ENCODE measurements at regions not wholly inside any gene's neighbourhood (a gene's known extent, or its start where the extent isn't known, plus 50 kb on each side); places are given as distances from the start of the nearest gene placed in this dataset.

DNA sequence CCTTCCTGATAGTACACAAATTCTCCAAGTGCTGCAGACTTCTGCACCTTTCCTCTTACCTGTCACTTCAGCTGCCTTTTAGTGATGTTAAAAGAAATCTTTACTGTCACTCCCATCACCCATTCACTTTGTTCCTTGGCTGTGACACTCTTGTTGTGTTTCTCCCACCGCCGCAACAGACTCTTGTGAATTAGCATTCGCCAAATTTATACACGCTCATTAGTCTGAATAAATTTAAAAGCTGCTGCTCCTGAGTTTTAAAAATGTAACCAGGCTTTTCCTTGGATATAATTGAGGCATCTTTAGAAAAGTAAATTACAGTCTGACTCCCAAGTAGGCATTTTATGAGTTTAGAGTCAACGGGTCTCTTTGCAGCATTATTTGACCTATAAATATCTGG lies 1197.9 kb downstream of the BCL11B start:
- no peaks in the 10 kb centered on the region for H3K79me2 ChIP-seq (ENCODE audit: insufficient read depth)
- H2AFZ ChIP-seq: no peak overlapping the region
- in situ Hi-C loops (cut with MboI): no loop called here
- H3K4me2 ChIP-seq (ENCODE audit: unreplicated experiment): no peak overlapping the region
- H3K27me3 ChIP-seq (replicated peaks; ENCODE audit: insufficient read depth): no peaks in the 10 kb centered on the region
- 44 to 61% methylated on average over 5 of the region's 5 CpGs for WGBS, 2 experiments (ENCODE audit: low coverage in 1 of 2, low lambda C conversion rate in 2 of 2, missing lambda C conversion rate in 2 of 2)
- no peaks in the 10 kb centered on the region for H4K20me1 ChIP-seq (ENCODE audit: insufficient read depth)
- no peaks in the 10 kb centered on the region for H3K9me3 ChIP-seq (ENCODE audit: low read depth)
- H3K9ac ChIP-seq: no peak overlapping the region
- no peaks in the 10 kb centered on the region for H3K36me3 ChIP-seq (ENCODE audit: low read depth)
- H3K27ac ChIP-seq: no peak overlapping the region
- no peaks in the 10 kb centered on the region for H3F3A ChIP-seq (ENCODE audit: insufficient read depth)
- TF ChIP-seq EZH2phosphoT487 (IDR thresholded peaks at IDR 0.05; ENCODE audit: insufficient read depth, low read depth) (no peak), EZH2 (IDR thresholded peaks at IDR 0.05; ENCODE audit: insufficient read depth, poor library complexity, severe bottlenecking) (no peak)
- DNase-seq: no peak
- no peaks in the 10 kb centered on the region for H3K4me1 ChIP-seq (ENCODE audit: insufficient read depth)
- H3K4me3 ChIP-seq: no peak overlapping the region
- no peaks in the 10 kb centered on the region for H3K9me2 ChIP-seq (ENCODE audit: insufficient read depth)

DNA sequence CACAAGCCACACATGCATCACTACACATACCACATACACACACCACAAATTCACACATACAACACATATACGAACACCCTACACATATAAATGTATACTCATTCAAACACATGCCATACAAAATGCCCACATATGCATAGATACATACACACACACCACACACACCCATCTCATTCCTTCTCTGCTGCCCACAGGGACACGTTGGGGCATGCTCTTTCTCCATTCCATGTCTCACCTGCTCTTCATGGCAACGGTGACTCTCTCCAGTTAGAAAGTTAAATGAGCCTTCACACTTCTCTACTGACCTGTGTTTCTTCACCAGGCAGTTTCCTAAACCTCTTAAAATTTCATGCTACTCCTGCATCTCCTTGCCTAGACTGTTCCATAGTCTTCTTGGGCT lies 1194.8 kb downstream of the BCL11B start:
- no peaks in the 10 kb centered on the region for H4K20me1 ChIP-seq (ENCODE audit: insufficient read depth)
- H3K9me2 ChIP-seq (ENCODE audit: insufficient read depth): no peaks in the 10 kb centered on the region
- H3K4me1 ChIP-seq (ENCODE audit: insufficient read depth): no peaks in the 10 kb centered on the region
- H3F3A ChIP-seq (ENCODE audit: insufficient read depth): no peaks in the 10 kb centered on the region
- no peak overlapping the region for H3K27ac ChIP-seq
- DNase-seq: no peak
- H3K4me3 ChIP-seq: no peak overlapping the region
- H3K27me3 ChIP-seq (replicated peaks; ENCODE audit: insufficient read depth): no peaks in the 10 kb centered on the region
- in situ Hi-C loops (cut with MboI): no loop called here
- H3K9ac ChIP-seq: no peak overlapping the region
- no peaks in the 10 kb centered on the region for H3K36me3 ChIP-seq (ENCODE audit: low read depth)
- H3K79me2 ChIP-seq (ENCODE audit: insufficient read depth): no peaks in the 10 kb centered on the region
- 12 to 15% methylated on average over 3 of the region's 3 CpGs for WGBS, 2 experiments (ENCODE audit: low coverage in 1 of 2, low lambda C conversion rate in 2 of 2, missing lambda C conversion rate in 2 of 2)
- no peak for TF ChIP-seq EZH2 (IDR thresholded peaks at IDR 0.05; ENCODE audit: insufficient read depth, poor library complexity, severe bottlenecking)
- no peak for TF ChIP-seq EZH2phosphoT487 (IDR thresholded peaks at IDR 0.05; ENCODE audit: insufficient read depth, low read depth)
- no peak overlapping the region for H2AFZ ChIP-seq
- H3K9me3 ChIP-seq (ENCODE audit: low read depth): no peaks in the 10 kb centered on the region
- no peak overlapping the region for H3K4me2 ChIP-seq (ENCODE audit: unreplicated experiment)

- no peak overlapping the region for H3K4me3 ChIP-seq
- H4K20me1 ChIP-seq (ENCODE audit: insufficient read depth): no peaks in the 10 kb centered on the region
- H3K9ac ChIP-seq: no peak overlapping the region
- DNase-seq: no peak
- H3K9me3 ChIP-seq (ENCODE audit: low read depth): no peaks in the 10 kb centered on the region
- H3K4me2 ChIP-seq (ENCODE audit: unreplicated experiment): no peak overlapping the region
- in situ Hi-C loops (cut with MboI): no loop called here
- TF ChIP-seq EZH2 (IDR thresholded peaks at IDR 0.05; ENCODE audit: insufficient read depth, poor library complexity, severe bottlenecking) (no peak), EZH2phosphoT487 (IDR thresholded peaks at IDR 0.05; ENCODE audit: insufficient read depth, low read depth) (no peak)
- no peaks in the 10 kb centered on the region for H3K79me2 ChIP-seq (ENCODE audit: insufficient read depth)
- no peak overlapping the region for H2AFZ ChIP-seq
- H3F3A ChIP-seq (ENCODE audit: insufficient read depth): no peaks in the 10 kb centered on the region
- no peaks in the 10 kb centered on the region for H3K9me2 ChIP-seq (ENCODE audit: insufficient read depth)
- 8 to 12% methylated on average over 1 of the region's 1 CpG for WGBS, 2 experiments (ENCODE audit: low coverage in 1 of 2, low lambda C conversion rate in 2 of 2, missing lambda C conversion rate in 2 of 2)
- no peaks in the 10 kb centered on the region for H3K4me1 ChIP-seq (ENCODE audit: insufficient read depth)
- no peaks in the 10 kb centered on the region for H3K36me3 ChIP-seq (ENCODE audit: low read depth)
- no peaks in the 10 kb centered on the region for H3K27me3 ChIP-seq (replicated peaks; ENCODE audit: insufficient read depth)
- H3K27ac ChIP-seq: no peak overlapping the region
These were observed 1189.2 kb downstream of the BCL11B start for GRCh38 chr14:98082833-98083232.

DNA sequence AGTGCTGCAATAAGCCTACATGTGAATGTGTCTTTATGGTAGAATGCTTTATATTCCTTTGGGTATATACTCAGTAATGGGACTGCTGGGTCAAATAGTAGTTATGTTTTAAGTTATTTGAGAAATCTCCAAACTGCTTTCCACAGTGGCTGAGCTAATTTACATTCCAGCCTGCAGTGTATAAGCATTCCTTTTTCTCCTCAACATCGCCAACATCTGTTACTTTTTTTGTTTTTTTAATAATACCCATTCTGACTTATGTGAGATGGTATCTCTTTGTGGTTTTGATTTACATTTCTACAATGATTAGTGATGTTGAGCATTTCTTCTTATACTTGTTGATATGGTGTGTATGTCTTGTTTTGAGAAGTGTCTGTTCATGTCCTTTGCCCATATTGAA lies 1186.2 kb downstream of the BCL11B start:
- H3K4me3 ChIP-seq: no peak overlapping the region
- H2AFZ ChIP-seq: no peak overlapping the region
- no peaks in the 10 kb centered on the region for H3K36me3 ChIP-seq (ENCODE audit: low read depth)
- WGBS, 2 experiments (ENCODE audit: low coverage in 1 of 2, low lambda C conversion rate in 2 of 2, missing lambda C conversion rate in 2 of 2): 36 to 39% methylated on average over 1 of the region's 1 CpG
- H3K4me1 ChIP-seq (ENCODE audit: insufficient read depth): no peaks in the 10 kb centered on the region
- H3K79me2 ChIP-seq (ENCODE audit: insufficient read depth): no peaks in the 10 kb centered on the region
- in situ Hi-C loops (cut with MboI): no loop called here
- H3F3A ChIP-seq (ENCODE audit: insufficient read depth): no peaks in the 10 kb centered on the region
- no peak overlapping the region for H3K9ac ChIP-seq
- no peaks in the 10 kb centered on the region for H4K20me1 ChIP-seq (ENCODE audit: insufficient read depth)
- no peak for DNase-seq
- H3K9me3 ChIP-seq (ENCODE audit: low read depth): no peaks in the 10 kb centered on the region
- H3K4me2 ChIP-seq (ENCODE audit: unreplicated experiment): no peak overlapping the region
- H3K9me2 ChIP-seq (ENCODE audit: insufficient read depth): no peaks in the 10 kb centered on the region
- no peak overlapping the region for H3K27ac ChIP-seq
- TF ChIP-seq EZH2phosphoT487 (IDR thresholded peaks at IDR 0.05; ENCODE audit: insufficient read depth, low read depth): no peak
- no peak for TF ChIP-seq EZH2 (IDR thresholded peaks at IDR 0.05; ENCODE audit: insufficient read depth, poor library complexity, severe bottlenecking)
- H3K27me3 ChIP-seq (replicated peaks; ENCODE audit: insufficient read depth): no peaks in the 10 kb centered on the region

DNA sequence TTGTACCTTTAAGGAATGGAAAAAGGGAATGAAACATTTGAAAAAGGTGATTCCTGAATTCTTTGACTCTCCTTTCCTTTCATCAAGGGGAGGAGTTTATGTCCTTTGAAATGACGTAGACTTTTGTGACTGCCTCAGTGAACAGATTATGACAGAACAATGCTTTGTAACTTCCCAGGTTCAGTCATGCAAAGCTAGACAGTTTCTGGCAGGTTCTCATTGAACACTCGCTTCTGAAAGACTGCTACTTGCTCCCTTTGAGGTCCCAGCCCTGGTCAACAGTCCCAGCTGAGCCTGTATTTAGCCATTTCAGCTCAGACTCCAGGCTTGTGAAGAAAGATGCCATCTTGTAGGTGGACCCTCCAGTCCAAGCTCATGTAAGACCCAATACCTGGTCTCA lies 1178.9 kb downstream of the BCL11B start:
- Histone ChIP-seq H4K20me1 (ENCODE audit: insufficient read depth) (no peaks in the 10 kb centered on the region), H3F3A (ENCODE audit: insufficient read depth) (no peaks in the 10 kb centered on the region), H2AFZ (no peak overlapping the region), H3K79me2 (ENCODE audit: insufficient read depth) (no peaks in the 10 kb centered on the region), H3K4me2 (ENCODE audit: unreplicated experiment) (no peak overlapping the region), H3K4me3 (no peak overlapping the region), H3K9ac (no peak overlapping the region), H3K9me2 (ENCODE audit: insufficient read depth) (no peaks in the 10 kb centered on the region), H3K4me1 (ENCODE audit: insufficient read depth) (no peaks in the 10 kb centered on the region), H3K27ac (no peak overlapping the region), H3K36me3 (ENCODE audit: low read depth) (no peaks in the 10 kb centered on the region), H3K9me3 (ENCODE audit: low read depth) (no peaks in the 10 kb centered on the region), H3K27me3 (replicated peaks; ENCODE audit: insufficient read depth) (no peaks in the 10 kb centered on the region)
- in situ Hi-C loops (cut with MboI): no loop called here
- no peak for DNase-seq
- no peak for TF ChIP-seq EZH2phosphoT487 (IDR thresholded peaks at IDR 0.05; ENCODE audit: insufficient read depth, low read depth)
- TF ChIP-seq EZH2 (IDR thresholded peaks at IDR 0.05; ENCODE audit: insufficient read depth, poor library complexity, severe bottlenecking): no peak
- 6 to 17% methylated on average over 2 of the region's 2 CpGs for WGBS, 2 experiments (ENCODE audit: low coverage in 1 of 2, low lambda C conversion rate in 2 of 2, missing lambda C conversion rate in 2 of 2)

Measured in GM23248 (cell line).